GM13976 (cell line): ENCODE measurements at regions not wholly inside any gene's neighbourhood (a gene's known extent, or its start where the extent isn't known, plus 50 kb on each side); places are given as distances from the start of the nearest gene placed in this dataset.

Source experiments
- DNase-seq: peaks from one replicate; pipeline ENCODE4 v3.0.0; 2012; ENCODE audit warnings: low spot score
- CTCF ChIP-seq: IDR thresholded peaks from 2 replicates; pipeline ENCODE4 v1.5.1; 2012; ENCODE audit warnings: borderline replicate concordance, mild to moderate bottlenecking; ENCODE audit not compliant: insufficient read depth; ENCODE audit errors: extremely low read depth, missing control alignments, control extremely low read depth
- in situ Hi-C: fragments of 300-500 bp; cut with MboI; formaldehyde crosslinking; loops from one replicate; pipeline ENCODE4 v1.12.0; 2022; ENCODE audit warnings: low sequenced_read_pairs, mixed read lengths, inconsistent platforms; ENCODE audit not compliant: unreplicated experiment

- DNase-seq, result no peak
- in situ Hi-C loops, result no loop called here
- TF ChIP-seq CTCF, result no peak
Measured at GRCh38 chr13:70844391-70845108, 736.3 kb upstream of the KLHL1 start.

- in situ Hi-C loops, result no loop called here
- no peak for TF ChIP-seq CTCF
- DNase-seq, result no peak
Measured at GRCh38 chr13:70842062-70842644, 733.9 kb upstream of the KLHL1 start.

GRCh38 chr13:70841240-70842061 lies 733.2 kb upstream of the KLHL1 start:
- no peak for TF ChIP-seq CTCF
- in situ Hi-C loops, result no loop called here
- no peak for DNase-seq

- in situ Hi-C loops, result no loop called here
- DNase-seq, result no peak
Measured at GRCh38 chr13:70835371-70835770, 727.1 kb upstream of the KLHL1 start.

GRCh38 chr13:70829748-70830147 lies 721.5 kb upstream of the KLHL1 start:
- in situ Hi-C loops, result no loop called here
- TF ChIP-seq CTCF, result no peak
- no peak for DNase-seq

More at GRCh38 chr13:70835371-70835770, 727.1 kb upstream of the KLHL1 start:
- no peak for TF ChIP-seq CTCF

GRCh38 chr13:70817576-70817975 lies 709.3 kb upstream of the KLHL1 start:
- DNase-seq, result no peak
- TF ChIP-seq CTCF, result no peak
- in situ Hi-C loops, result no loop called here
